GM19452 (cell line): ENCODE measurements at regions not wholly inside any gene's neighbourhood (a gene's known extent, or its start where the extent isn't known, plus 50 kb on each side); places are given as distances from the start of the nearest gene placed in this dataset.
"Not testable (repeated sequence)": the region's sequence is repeated elsewhere in the genome, so short reads cannot be mapped to it uniquely, and the experiment has no call there.

Source experiments
- ATAC-seq: cut with Tn5 transposase; IDR thresholded peaks from one replicate; pipeline ENCODE4 v1.9.1; 2021; ENCODE audit not compliant: unreplicated experiment

DNA sequence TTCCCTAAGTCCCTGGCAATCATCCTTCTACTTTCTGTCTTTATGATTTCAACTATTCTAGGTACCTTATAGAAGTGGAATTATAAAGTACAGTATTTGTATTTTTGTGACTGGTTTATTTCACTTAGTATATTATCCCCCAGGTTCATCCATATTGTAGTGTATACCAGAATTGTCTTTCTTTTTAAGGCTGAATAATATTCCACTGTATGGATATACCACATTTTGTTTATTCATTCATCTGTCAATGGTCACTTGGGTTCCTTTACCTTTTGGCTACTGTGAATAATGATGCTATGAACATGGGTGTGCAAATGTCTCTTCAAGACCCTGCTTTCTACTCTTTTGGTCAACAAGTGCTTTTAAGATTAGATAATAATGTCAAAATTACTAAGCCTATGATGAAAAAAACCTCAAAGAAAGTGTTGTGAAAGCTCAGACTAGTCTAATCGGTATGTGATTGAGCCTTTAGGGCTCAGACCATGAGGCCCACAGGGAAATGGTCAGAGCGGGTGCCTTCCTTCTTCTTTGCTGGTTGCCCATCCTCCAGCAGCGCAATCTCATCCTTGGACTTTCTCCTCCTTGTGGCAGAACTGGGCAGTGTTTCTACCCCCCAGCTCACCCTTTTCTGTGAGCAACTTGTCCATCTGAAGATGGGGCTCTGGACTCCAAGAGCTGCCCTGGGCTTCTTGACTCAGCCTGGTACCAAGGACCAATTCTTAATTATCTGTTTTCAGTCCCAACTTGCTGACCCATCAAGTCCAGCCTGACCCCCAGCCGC lies 105.4 kb downstream of the TTC8 start:
- no peak for ATAC-seq

GRCh38 chr14:88931321-88932110 lies 107.1 kb downstream of the TTC8 start:
- no peak for ATAC-seq

DNA sequence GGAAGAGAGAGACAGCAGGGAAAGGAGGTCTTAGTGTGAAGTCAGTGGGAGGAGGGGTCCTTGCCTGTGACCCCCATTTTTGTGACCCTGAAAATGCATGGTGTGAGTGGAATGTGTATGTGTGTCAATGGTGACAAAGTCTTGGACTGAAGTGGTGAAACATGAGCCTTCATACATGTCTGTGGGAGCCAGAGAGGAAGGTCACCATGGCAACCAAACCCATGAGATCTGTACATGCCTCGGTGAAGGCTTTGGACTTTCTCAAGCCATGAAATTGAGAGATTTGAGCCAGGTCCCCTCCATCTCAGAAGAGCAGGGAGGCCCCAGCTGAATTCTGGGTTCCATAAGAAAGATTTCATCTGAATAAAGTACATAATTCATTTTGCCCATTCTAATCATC lies 108.7 kb downstream of the TTC8 start:
- ATAC-seq, result no peak

DNA sequence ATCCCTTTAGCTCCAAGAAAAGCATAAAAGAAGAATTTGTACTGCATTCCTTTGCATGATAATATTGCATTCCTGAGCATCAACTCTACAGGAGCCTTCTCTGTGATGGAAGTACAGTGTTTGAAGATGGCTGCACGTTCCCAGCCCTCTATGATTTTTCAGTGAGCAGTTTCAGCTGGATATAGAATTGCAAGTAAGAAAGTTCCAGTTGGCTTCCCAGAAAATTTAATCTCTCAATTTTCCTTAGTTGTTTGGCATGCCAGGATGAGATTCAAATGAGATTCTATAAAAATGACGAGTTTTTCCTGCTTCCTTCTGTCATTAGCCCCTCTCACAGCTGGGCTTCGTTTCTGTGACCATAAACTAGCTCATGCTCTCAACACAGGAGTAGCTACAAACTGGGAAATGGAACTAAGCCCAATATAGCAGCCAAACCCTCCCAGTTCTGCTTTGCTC lies 109.9 kb downstream of the TTC8 start:
- no peak for ATAC-seq

GRCh38 chr14:88935083-88935482 lies 110.6 kb downstream of the TTC8 start:
- ATAC-seq, result no peak

DNA sequence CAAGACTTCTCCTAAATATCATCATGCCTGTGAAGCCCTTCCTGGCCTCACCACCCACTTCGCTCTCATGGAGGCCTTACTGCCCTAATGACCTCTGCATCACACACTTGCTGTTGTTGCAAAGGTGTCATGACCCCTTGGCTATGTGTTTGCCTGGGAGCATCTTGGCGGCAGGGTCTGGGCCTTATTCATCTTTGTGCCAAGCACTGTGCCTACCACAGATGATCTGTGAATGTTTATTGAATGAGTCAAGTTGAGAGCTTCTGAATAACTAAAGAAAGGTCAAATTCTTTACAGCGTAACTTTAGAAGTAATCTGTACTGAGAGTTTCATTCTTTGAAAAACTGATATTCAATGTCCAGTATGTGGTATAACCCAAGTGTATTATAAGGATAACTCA lies 113.3 kb downstream of the TTC8 start:
- ATAC-seq, result no peak

GRCh38 chr14:88940671-88941070 lies 116.2 kb downstream of the TTC8 start:
- ATAC-seq, result no peak

DNA sequence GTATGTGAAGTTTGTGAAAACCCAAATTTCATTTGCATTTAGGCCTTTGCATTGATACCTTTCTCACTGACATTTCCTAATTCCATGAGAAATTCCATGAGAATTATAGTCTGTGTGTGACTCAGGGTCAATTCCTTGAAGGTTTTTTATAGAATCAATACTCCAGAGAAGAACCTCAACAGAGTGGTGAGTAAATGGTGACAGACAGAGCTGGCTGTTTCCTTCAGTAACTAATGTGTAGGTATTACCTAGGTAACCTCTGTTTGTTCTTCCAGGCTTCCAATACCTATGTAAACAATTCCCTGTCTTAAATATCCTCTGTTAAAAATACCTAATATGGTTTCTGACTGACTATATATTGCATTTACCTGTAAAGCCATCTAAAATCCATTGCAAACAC lies 117.0 kb downstream of the TTC8 start:
- no peak for ATAC-seq

DNA sequence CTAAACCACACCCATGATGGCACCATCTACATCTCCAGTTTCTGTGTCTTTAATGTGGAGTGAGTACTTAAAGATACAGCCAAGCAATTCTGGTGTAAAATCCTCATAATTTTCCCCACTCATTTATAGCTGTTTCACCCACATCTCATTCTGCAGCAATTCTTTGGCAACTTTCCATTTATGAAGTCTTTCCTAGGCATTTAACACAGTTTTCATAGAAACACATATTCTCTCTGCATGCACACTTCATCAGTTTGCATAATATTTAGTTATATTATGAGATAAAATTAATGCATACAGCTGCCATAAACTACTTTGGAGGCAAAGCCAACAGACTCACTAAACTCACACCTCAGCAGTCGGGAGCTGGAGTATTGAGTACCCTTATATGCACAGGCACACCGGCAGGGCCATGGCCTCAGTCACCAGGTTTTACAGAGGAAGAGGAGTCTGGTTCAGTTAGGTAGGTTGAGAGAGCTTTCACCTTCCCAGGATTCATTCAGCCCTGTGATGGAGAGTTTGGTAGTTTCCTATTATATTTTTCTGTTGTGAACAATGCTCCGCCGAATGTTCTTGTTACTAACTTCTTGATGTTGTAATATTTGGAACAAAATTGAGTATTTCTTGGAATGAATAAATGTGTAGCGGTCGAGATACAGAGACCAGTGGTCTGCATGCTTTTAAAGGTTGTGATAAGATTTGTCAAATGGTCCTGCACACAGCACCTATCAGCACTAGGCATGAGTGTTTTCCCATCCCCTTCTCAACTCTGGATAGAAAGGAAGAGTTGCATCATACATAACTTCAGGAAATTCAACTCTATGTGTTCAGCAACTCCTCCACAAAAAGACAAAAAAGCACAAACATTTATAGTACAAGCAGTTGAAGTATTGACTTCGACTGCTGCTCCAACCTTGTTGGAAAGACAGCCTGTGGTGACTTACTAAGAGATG lies 123.5 kb downstream of the TTC8 start:
- ATAC-seq, result no peak

- ATAC-seq, result no peak
Measured at GRCh38 chr14:88950069-88950468, 125.6 kb downstream of the TTC8 start.

DNA sequence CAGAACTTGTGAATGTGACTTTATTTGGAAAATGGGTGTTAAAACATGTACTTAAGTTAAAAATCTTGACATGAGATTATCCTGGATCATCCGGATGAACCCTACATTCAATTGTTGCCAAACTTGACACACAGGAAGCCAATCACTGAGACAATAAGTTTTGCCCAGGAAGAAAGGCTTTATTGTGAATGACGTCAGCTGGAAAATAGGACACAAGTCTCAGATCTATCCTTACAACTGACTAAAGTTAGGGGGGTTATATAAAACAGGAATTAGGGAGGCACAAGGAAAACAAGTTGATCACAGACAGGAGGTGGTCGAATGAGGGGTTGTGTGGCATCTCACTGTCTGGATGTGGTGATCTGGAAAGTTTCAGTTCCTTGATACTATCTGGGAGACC lies 126.9 kb downstream of the TTC8 start:
- ATAC-seq, result no peak

DNA sequence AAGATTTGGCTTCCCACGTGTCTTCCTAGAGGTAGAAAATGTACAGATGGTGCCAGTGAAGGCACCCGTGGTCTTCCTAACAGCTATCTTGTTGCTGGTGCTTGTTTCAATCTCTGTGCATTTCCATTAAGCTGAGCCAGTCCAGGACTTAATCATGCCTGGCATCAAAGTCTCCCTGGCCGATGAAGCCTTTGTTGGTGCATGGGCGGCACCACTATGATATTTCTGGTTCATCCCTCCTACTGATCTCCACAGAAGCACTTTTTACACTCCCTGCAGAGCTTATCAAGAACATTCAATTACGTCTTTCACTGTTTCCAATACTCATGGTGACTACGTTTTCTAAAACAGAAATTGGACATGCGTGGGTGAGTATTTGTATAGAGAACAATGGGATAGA lies 128.4 kb downstream of the TTC8 start:
- no peak for ATAC-seq

- no peak for ATAC-seq
Measured at GRCh38 chr14:88955455-88955854, 131.0 kb downstream of the TTC8 start.

DNA sequence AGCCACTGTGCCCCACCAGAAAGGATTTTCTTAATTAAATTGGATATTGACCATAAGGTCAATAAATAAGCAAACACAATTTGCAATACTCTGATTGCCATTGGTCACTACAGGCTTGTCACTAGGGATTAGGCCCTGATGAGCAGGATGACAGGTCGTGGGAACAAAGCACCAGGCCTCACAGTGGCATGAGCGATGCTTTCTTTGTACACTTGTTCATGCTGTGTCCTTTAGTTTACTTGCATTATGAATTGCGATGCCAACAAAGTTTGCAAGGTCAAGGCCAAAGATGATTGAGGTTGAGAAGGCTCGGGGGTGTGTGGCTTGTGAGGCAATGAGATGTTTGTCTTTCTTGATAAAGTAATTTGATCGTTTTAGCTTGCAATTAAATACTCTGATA lies 136.0 kb downstream of the TTC8 start:
- ATAC-seq, result no peak

DNA sequence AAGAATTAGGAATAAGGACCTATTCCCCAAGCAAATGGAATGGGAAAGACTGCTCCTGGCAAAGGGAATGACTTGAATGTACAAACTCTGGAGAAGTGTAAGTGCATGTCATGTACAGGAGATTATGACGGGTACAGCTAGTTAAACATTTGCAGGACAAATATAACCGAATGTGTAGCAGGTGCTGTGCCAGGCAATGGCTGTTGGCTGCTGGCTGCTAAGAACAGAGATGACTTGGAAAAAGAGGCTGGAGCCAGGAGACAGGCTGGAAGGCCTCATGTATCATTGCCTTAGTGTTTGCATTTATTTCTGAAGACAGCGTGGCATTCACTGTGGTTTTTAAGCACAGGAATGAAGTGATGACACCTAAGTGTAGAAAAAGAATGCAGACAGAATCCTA lies 136.8 kb downstream of the TTC8 start:
- no peak for ATAC-seq

DNA sequence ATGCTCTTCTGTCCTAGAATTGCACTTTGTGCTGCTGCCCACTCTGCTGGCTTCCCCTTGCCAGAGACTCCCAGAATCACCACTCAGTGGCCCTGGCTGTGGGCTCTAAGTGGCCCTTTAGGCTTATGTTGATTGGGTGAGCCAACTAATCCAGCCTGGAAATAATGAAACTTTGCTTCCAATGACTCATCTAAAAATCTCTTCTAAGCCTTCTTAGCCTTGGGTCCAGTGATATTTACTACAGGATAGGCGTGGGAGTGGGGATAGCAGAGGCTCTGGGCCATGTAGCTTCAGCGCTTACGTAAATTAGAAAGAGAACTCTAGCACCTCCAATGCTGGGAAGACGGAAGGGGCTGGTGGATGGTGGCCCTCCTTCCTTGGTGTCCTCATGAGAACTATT lies 137.9 kb downstream of the TTC8 start:
- ATAC-seq, result no peak

GRCh38 chr14:88967299-88967698 lies 142.8 kb downstream of the TTC8 start:
- no peak for ATAC-seq

DNA sequence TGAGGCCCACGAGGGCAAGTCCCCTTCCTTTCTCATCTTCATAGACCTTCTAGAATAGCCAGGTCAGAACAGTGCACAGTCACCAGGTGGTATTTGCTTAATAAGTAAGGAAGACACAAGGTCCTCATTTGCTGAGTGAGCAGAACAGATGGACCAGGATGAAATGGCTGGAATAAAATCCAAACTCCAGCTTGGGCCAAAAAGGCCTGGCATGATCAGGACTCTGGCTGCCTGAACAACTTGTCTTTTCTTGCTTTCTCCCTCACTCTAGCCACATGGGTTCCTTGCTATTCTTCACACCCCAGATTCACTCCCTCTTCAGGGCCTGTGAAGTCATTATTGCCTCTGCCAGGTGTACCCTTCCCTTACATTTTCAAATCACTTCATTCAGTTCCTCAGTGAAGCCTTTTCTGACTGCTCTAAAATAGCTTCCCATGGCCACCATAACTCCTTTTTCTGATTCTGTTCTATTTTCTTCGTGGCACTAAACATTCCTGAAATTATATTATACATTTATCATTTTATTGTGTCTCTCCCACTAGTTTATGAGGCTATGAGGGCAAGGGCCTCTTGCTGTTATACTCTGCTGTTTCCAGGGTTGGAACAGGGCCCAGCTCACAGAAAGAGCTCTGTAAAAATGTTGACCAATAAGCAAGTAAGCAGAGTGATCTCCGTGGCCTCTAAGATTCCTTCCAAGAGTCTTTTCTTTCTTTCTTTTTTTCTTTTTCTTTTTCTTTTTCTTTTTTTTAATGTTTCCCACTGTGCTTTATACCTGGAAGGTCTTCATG lies 150.8 kb downstream of the TTC8 start:
- no peak for ATAC-seq

GRCh38 chr14:88975926-88976325 lies 151.5 kb downstream of the TTC8 start:
- ATAC-seq, result no peak

DNA sequence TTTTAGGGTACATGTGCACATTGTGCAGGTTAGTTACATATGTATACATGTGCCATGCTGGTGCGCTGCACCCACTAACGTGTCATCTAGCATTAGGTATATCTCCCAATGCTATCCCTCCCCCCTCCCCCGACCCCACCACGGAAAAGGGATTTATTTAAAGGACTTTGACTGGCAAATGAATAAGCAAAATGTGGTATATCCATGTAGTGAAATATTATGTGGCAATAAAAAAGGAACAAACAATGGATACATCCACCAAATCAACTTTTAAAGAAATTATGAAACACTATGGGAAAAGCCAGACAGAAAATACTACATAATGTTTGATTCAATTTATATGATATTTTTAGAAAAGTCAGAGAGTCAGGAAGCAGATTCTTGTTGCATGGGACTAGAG lies 156.5 kb downstream of the TTC8 start:
- not testable (repeated sequence) for ATAC-seq
